SK-N-SH treated with all-trans-retinoic acid at 6 μM for 48 hours (cell line): ENCODE measurements at regions not wholly inside any gene's neighbourhood (a gene's known extent, or its start where the extent isn't known, plus 50 kb on each side); places are given as distances from the start of the nearest gene placed in this dataset.

Source experiments
- ATAC-seq: fragments of 200-7000 bp; cut with Tn5 transposase; 3 replicates; pipeline ENCODE4 v1.9.1; 2020; ENCODE audit warnings: mild to moderate bottlenecking, moderate library complexity
- ARNTL ChIP-seq: fragments of 450-650 bp; formaldehyde crosslinking; IDR thresholded peaks from 2 replicates; pipeline ENCODE4 v1.5.0; 2020; ENCODE audit warnings: low read depth, mild to moderate bottlenecking, moderate library complexity, borderline replicate concordance
- BACH2 ChIP-seq: fragments of 250-450 bp; sonication (Bioruptor Pico); IDR thresholded peaks from 2 replicates; pipeline ENCODE4 v1.9.0; 2021; ENCODE audit warnings: mild to moderate bottlenecking, borderline replicate concordance
- CREB5 ChIP-seq: fragments of 250-450 bp; sonication (Bioruptor Pico); IDR thresholded peaks from 2 replicates; pipeline ENCODE4 v1.5.1; 2020; ENCODE audit warnings: low read depth, mild to moderate bottlenecking, moderate library complexity
- CSDC2 ChIP-seq: fragments of 250-450 bp; sonication (Bioruptor Pico); IDR thresholded peaks from 2 replicates; pipeline ENCODE4 v1.5.0; 2020; ENCODE audit warnings: mild to moderate bottlenecking, moderate library complexity
- ESRRG ChIP-seq: fragments of 250-450 bp; sonication (Bioruptor Pico); IDR thresholded peaks from 2 replicates; pipeline ENCODE4 v1.6.1; 2021; ENCODE audit warnings: mild to moderate bottlenecking
- GLIS3 ChIP-seq: fragments of 250-450 bp; sonication (Bioruptor Pico); IDR thresholded peaks from 2 replicates; pipeline ENCODE4 v1.5.0; 2020; ENCODE audit warnings: mild to moderate bottlenecking, moderate library complexity
- ISL1 ChIP-seq: fragments of 250-450 bp; sonication (Bioruptor Pico); IDR thresholded peaks from 2 replicates; pipeline ENCODE4 v2.1.2; 2022; ENCODE audit warnings: mild to moderate bottlenecking, moderate library complexity
- OSR1 ChIP-seq: fragments of 250-450 bp; sonication (Bioruptor Pico); IDR thresholded peaks from 2 replicates; pipeline ENCODE4 v1.8.0; 2022; ENCODE audit warnings: moderate library complexity, mild to moderate bottlenecking, inconsistent platforms
- PATZ1 ChIP-seq: fragments of 250-450 bp; sonication (Bioruptor Pico); IDR thresholded peaks from 2 replicates; pipeline ENCODE4 v1.8.0; 2020; ENCODE audit warnings: mild to moderate bottlenecking, moderate library complexity, borderline replicate concordance
- POU6F1 ChIP-seq: fragments of 250-450 bp; sonication (Bioruptor Pico); IDR thresholded peaks from 2 replicates; pipeline ENCODE4 v1.8.0; 2021; ENCODE audit warnings: low read depth, mild to moderate bottlenecking, moderate library complexity, borderline replicate concordance
- PPARA ChIP-seq: fragments of 250-450 bp; sonication (Bioruptor Pico); IDR thresholded peaks from 2 replicates; pipeline ENCODE4 v1.5.0; 2020; ENCODE audit warnings: mild to moderate bottlenecking, borderline replicate concordance
- RARB ChIP-seq: fragments of 250-450 bp; sonication (Bioruptor Pico); IDR thresholded peaks from 2 replicates; pipeline ENCODE4 v1.8.0; 2021; ENCODE audit warnings: mild to moderate bottlenecking, moderate library complexity
- SNAI2 ChIP-seq: fragments of 250-450 bp; sonication (Bioruptor Pico); IDR thresholded peaks from 2 replicates; pipeline ENCODE4 v1.5.0; 2020; ENCODE audit warnings: mild to moderate bottlenecking, moderate library complexity
- TCF4 ChIP-seq: fragments of 250-450 bp; sonication (Bioruptor Pico); IDR thresholded peaks from 2 replicates; pipeline ENCODE4 v1.8.0; 2021; ENCODE audit warnings: mild to moderate bottlenecking, moderate library complexity, borderline replicate concordance
- TSHZ2 ChIP-seq: fragments of 250-450 bp; sonication (Bioruptor Pico); IDR thresholded peaks from 2 replicates; pipeline ENCODE4 v1.5.0; 2020; ENCODE audit warnings: mild to moderate bottlenecking, moderate library complexity
- ZFP30 ChIP-seq: fragments of 450-650 bp; formaldehyde crosslinking; IDR thresholded peaks from 2 replicates; pipeline ENCODE4 v1.5.0; 2022; ENCODE audit warnings: mild to moderate bottlenecking, moderate library complexity
- ZNF70 ChIP-seq: fragments of 450-650 bp; formaldehyde crosslinking; IDR thresholded peaks from 2 replicates; pipeline ENCODE4 v1.5.0; 2020; ENCODE audit warnings: mild to moderate bottlenecking, moderate library complexity
- ZNF8 ChIP-seq: fragments of 450-650 bp; formaldehyde crosslinking; IDR thresholded peaks from 2 replicates; pipeline ENCODE4 v1.5.0; 2020; ENCODE audit warnings: mild to moderate bottlenecking, moderate library complexity

GRCh38 chr4:121226362-121226761, 62.2 kb upstream of the TNIP3 start (continued):
- TF ChIP-seq TSHZ2, result no peak

- no peak for ATAC-seq
- TF ChIP-seq CREB5 (CRISPR knock-in tag), result no peak
- TF ChIP-seq ISL1, result no peak
- no peak for TF ChIP-seq ZNF70 (CRISPR knock-in tag)
- no peak for TF ChIP-seq ZNF8 (CRISPR knock-in tag)
- TF ChIP-seq SNAI2 (CRISPR knock-in tag), result no peak
- no peak for TF ChIP-seq PPARA (CRISPR knock-in tag)
- no peak for TF ChIP-seq CSDC2
- no peak for TF ChIP-seq ZFP30 (CRISPR knock-in tag)
- TF ChIP-seq PATZ1 (CRISPR knock-in tag), result no peak
These were observed 57.5 kb upstream of the TNIP3 start for GRCh38 chr4:121221608-121222007.

- no peak for TF ChIP-seq OSR1 (CRISPR knock-in tag)
- TF ChIP-seq ESRRG (CRISPR knock-in tag), result no peak
- no peak for TF ChIP-seq SNAI2 (CRISPR knock-in tag)
- TF ChIP-seq RARB (CRISPR knock-in tag), result no peak
- TF ChIP-seq ZNF8 (CRISPR knock-in tag), result no peak
- TF ChIP-seq ARNTL (CRISPR knock-in tag), result no peak
- TF ChIP-seq TSHZ2, result no peak
- TF ChIP-seq CREB5 (CRISPR knock-in tag), result no peak
- no peak for TF ChIP-seq CSDC2
- TF ChIP-seq PPARA (CRISPR knock-in tag), result no peak
- TF ChIP-seq GLIS3, result no peak
- TF ChIP-seq PATZ1 (CRISPR knock-in tag), result no peak
- no peak for TF ChIP-seq BACH2
- TF ChIP-seq ISL1, result no peak
- TF ChIP-seq TCF4 (CRISPR knock-in tag), result no peak
- no peak for TF ChIP-seq ZFP30 (CRISPR knock-in tag)
- TF ChIP-seq POU6F1 (CRISPR knock-in tag), result no peak
- no peak for ATAC-seq
These were observed 57.1 kb upstream of the TNIP3 start for GRCh38 chr4:121221201-121221600.
